ENCODE measurements at regions not wholly inside any gene's neighbourhood (a gene's known extent, or its start where the extent isn't known, plus 50 kb on each side); places are given as distances from the start of the nearest gene placed in this dataset.
"Not testable (repeated sequence)": the region's sequence is repeated elsewhere in the genome, so short reads cannot be mapped to it uniquely, and the experiment has no call there.

DNA sequence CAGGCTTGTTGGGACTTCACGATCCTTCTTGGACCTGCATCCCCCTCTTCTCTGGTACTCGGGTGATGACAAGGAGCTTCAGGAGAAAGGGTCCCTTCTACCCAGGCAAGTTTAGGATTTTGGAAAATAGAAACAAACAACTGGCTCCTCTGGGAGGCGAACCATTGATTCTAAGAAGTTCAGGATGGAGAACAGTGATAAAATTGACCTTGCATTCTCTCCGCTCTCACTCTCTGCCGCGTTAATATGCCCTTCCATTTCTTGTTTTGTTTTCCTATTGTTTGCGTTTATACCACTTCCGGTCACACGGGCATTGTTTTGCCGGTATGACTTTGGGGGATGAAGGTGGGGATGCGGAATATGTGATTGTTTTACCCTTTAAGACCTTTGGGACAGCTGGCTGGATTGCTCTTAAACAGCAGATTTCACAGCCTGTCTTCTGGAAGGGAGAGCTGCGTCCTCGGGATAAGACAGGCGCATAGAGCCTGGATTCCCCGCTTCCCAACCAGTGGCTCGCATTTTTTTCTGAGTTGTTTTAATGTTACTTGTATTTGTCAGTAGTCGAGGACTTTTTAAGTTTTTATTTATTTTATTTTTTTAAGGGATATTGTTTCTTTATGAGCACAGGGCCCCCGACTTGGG lies 144.3 kb upstream of the ZNF184 start:
- no peak for DNase-seq

DNA sequence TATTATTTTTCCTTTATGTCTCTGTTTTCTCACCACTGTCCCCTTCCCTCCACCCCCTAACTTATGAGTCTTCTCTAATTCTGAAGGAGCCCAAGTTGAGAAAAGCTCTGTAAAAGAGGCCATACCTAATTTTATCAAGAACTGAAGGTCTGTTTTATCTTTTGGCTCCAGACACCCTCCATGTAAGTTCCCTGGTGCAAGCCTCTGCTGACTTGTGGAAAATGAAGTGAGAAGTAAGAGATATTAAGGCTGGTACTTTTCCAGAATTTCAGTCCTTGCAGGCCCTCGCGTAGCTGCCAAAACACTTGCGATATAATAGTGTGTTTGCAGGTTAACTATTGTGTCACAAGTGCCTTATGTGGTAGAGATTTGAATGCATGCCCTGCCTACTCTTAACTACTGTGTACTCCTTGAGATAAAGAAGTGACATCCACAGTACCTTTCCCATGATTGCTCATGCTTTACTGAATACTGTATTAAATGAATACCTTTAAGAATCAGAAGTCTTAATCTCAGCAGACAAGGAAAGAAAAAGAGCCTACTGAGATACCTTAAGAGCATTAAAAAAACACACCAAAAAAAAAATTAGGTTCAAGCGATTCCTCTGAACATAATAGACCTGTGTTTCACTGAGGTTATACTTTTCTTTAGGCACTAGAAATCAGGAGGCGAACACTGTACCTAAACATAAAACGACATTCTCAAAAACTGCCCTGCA lies 143.6 kb upstream of the ZNF184 start:
- DNase-seq = no peak

DNA sequence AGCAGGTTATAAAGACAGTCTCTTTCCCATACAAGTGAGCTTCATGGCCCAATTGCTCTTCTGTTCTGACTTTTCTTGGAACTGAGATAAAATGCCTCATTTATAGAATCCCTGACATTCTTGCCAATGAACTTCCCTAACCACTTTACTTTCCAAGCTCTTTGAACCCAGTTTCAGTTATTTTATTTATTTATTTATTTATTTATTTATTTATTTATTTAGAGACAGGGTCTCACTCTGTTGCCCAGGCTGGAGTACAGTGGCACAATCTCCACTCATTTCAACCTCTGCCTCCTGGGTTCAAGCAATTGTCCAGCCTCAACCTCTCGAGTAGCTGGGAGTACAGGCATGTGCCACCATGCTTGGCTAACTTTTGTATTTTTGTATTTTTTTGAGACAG lies 138.5 kb upstream of the ZNF184 start:
- no peak for DNase-seq

DNA sequence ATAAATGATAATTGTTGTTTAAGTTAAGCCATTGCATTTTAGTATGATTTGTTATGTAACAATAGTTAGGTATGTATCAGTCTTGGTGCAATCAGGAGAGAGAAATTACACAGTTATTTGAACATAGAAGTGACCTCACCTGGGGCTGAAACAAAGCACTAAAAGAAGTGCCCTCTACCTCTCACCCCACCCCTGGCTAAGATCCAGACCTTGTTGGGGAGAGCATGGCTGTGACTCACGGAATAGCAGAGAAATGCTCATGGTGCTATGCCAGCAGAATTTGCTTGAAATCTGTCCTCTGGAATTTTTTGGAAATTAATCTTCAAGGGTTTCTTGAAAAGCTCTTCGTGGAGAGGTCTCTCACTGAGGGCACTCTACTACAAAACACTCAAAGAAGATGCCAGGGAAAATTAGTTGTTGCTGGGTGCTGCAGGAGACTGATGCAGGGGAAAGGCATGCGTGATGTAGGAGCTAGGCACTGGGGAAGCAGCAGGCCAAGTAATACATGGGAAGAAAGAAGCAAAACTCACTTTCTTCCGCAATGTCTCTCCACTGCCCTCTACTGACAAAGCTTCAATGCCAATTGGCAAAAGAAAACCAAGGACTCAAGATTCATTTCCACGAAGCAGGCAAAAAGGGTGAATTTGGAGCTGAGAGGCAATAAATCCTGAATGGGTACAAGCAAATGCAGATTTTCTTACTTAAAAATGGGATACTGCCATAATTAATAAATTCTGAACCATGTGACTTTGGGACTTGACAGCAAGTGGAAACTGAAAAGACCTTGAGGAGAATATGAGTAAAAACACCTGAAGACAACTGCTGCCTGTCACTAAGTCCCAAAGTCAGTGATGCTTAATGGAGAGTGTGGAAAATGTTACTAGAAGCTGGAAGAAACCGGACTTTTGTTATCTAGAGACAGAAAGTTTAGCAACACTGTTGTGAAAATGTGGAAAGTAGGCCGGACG lies 136.3 kb upstream of the ZNF184 start:
- DNase-seq = peak in 1 of 6 experiments; percentile 28

DNA sequence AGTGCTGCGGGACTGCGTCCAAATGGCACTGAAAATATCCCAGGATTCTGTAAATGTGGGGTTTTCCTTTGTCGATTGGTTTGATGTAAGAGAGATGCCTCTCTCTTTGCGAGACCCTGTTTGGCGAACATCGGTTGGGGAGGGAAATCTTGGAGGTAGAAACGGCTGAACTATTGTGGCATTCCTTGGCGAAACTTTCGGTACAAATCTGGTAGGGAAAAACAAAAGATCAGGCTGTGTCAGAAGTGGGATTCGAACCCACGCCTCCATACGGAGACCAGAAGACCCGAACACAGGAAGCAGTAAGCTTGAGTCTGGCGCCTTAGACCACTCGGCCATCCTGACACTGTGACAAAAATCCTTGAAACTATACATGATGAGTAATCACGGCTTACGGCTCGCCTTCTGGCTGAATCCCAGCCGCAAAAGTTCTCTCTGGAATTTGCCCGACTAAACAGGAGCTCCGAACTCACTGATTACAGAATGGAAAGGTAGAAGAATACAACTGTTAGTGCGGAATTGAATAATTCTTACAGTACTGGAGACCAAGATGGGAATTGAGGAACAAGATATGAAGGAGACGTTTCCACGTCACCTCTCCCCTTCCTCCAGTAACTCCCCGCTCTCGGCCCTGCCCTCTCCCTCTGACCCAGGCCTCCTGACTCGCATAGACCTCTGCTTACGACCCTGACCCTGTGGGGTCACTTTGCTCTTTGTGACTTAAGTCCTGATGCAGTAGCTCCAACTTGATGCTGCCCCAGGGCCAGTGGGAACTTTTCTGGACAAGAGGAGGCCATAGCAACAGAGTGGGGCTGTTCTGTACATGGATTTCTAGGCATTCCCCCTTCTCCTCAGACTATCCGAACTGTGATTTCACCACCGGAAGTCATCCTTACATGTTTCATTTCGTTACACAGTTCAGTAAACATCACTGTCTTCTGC lies 132.8 kb upstream of the ZNF184 start:
- DNase-seq = peak in 1 of 6 experiments; percentile 13

DNA sequence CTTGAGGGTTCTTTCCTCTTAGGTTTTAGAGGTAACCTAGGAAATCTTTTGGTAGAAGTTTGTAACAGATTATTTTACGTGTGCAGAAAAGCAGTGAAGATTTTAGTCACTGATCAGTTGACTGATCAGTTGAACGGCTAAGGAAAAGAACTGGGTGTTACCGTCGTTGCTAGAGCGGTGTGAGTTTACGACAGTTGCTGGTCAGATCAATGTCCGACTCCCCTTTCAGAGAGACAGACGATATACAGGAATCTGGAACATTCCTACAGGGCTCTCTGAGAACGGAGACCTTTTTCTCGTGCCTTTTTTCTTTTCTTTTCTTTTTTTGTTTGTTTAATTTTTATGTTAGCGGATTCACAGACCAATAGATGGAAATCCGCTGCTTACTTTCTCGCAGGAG lies 132.1 kb upstream of the ZNF184 start:
- no peak for DNase-seq

DNA sequence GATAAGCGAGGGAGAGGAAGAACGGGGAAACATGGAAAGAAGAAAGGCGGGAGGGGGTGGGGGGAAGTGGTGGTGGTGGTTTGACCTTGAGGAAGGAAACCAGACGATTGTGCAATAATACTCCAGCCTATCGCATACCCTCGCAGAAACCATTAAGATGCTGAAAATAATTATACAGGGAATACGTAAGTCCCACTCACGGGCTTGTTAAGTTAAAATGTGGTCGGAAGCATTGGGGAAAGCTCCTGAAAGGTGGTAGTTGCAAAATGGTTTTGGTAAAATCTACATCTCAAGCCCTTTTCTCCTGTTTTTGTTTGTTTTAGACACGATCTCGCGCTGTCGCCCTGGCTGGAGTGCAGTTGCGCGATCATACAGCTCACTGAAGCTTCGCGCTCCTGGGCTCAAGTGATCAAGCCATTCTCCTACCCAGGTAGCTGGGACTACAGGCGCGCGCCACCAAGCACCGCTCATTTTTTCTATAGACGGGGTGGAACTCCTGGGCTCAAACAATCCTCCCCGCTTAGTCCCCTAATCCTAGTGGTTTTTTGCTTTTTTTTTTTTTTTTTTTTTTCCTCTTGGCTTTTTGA lies 128.9 kb upstream of the ZNF184 start:
- peak in 1 of 6 experiments; percentile 17 for DNase-seq

DNA sequence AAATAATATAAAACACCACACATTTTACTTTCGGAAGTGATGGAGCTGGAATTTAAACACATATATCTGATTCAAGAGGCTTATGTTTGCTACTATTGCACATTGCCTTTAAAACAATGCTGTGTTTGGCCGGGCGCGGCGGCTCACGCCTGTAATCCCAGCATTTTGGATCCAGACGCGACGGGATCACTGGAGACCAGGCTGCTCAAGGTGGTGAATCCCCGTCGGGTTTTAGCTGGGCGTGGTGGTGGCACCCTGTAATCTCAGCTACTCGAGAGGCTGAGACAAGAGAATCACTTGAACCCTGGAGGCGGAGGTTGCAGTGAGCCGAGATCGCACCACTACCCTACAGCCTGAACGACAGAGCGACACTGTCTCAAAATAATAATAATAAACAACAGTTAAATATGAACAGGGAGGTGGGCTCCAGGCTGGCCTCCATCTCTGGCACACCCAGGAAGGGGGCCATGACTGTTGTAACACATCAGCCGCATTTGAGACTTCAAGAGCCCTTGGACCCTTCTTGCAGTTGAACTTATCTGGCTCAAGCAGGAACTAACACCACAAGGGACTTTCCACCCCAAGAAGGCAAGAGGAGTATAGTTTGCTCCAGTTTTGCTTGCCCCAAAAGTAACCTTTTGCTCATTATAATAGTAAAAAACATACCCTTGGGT lies 127.1 kb upstream of the ZNF184 start:
- no peak for DNase-seq

DNA sequence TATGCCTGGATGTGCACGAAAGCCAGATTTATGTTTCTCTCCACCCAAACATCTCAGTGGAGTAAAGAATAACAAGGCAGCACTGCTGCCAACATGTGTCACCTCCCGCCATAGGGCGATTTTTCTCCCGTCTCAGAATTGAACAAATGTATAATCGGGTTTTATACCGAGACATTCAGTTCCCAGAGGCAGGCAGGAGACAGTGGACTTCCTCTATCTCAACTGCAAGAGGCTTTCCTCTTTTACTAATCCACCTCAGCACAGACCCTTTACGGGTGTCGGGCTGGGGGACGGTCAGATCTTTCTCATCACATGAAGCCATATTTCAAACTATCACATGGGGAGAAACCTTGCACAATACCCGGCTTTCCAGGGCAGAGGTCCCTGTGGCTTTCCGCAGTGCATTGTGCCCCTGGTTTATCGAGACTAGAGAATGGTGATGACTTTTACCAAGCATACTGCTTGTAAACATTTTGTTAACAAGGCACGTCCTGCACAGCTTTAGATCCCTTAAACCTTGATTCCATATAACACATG lies 124.2 kb upstream of the ZNF184 start:
- DNase-seq = not testable (repeated sequence)

DNA sequence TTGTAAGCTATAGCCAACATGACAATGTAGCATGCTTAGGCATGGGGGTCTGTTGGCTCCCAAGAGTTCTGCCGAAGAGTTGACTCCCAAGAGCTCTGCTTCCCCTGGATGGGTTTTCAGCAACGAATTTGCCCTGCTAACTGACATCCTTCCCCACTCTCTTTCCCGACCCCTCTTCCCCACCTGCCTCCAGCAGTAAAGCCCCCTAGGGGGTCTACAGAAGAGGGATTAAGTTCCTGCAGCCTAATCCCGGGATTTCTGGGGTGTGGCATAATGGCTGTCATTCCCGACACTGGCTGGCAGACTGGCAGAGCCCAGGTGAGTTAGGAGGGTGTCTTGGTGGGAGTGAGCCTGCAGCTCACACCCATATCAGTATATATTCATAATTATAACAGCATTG lies 121.0 kb upstream of the ZNF184 start:
- DNase-seq = peak in 1 of 6 experiments; percentile 9

DNA sequence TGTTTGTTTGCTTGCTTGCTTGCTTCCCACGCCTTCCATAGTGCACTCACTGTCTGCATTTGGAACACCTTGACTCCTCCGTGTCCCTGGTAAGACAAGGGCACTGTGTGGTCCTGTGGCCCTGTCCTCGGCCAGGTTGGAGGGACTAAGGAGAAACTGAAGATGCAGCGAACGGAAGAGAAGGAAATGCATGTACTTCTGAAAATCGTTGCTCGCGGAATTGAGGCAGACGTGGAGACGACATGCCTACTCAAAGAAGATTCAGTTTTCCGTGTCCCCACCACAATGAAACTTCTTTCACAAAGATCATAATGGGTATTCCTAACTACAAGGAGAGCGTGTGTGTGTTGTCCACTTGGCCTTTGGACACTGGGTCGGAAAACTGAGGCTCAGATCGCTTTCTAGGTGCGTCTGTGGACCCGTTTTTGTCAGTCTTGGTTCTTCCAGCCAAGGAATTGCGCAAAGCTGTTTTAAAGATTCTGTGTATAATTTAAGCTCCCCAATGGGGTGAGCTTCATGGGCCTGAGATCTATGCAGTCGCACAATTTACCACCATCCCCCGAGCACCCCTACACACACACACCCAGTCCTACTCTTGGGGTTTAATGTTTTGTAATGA lies 120.4 kb upstream of the ZNF184 start:
- DNase-seq = no peak

DNA sequence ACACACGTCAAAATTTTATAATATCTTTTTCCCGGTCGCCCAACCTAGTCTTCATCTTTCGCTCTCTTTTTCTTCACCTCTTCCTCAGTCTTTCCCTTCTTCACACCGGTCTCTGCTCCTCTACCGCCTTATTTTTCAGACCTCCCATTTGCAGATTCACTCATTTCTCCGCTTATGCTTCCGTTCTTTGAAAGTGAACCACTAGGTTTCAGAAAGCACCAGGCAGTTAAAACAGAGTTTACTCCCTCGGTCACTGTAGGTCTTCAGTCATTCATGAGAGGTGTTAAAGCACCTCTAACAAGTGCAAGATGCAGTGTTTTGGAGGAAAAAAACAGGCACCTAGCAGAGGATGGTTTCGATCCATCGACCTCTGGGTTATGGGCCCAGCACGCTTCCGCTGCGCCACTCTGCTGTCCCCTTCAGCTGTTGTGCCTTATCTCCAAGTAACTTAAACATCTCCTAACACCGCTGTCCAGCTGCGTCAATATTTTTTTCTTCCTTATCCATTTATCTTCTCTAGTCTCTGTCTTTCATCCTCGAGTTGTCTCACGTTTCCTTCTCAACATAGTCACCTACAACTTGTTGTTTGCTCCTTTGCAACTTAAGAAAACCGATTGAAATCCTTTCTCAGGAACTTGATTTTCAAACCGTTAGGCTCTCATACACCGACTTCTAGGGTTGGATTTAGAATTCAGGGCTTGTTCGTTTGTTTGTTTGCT lies 119.7 kb upstream of the ZNF184 start:
- DNase-seq = peak in 2 of 6 experiments; percentile 17 to 23

DNA sequence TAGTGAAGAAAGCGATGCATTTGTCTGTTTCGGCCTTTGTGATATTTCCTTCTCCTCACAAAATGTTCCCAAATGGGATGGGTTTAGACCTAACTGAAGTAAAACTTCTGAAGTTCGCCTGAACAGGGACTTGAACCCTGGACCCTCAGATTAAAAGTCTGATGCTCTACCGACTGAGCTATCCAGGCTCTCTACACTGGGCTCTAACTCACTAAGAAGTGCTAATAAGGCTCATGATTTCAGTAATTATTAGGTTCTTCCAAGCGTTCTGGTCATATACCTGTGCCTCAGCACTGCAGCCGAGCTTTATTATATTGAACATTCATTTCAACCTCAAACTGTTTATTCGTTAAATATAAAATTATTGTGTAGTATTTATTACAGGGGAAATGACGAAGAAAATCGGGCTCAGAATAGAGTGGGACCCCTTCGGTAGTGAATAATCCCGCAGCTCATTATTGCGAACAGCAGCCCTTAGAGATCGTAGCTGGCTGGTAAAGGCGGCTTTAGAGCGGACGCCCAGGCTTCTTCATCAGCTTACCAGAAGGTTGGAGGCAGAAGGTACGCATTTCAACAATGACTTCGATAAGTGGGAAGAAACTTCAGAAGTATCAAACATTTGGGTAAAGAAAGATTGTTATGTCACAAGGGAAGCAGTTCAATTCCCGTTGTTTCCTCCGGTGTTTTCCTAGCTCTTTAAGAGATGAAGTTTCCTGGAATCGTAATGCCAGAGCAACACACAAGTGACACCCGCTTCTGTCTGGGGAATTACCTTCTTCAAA lies 119.0 kb upstream of the ZNF184 start:
- peak in 1 of 6 experiments; percentile 6 for DNase-seq

DNA sequence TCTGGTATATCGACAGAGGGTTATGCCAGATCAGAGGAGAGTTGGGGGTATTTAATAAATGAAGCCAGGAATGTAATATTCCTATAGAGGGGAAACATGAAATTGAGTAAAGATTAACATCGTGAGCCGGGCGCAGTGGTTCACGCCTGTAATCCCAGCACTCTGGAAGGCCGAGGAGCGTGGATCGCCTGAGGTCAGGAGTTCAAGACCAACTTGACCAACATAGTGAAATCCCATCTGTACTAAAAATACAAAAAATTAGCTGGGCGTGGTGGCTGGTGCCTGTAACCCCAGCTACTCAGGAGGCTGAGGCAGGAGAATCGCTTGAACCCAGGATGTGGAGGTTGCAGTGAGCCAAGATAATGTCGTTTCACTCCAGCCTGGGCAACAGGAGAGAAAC lies 112.4 kb upstream of the ZNF184 start:
- DNase-seq = not testable (repeated sequence)

DNA sequence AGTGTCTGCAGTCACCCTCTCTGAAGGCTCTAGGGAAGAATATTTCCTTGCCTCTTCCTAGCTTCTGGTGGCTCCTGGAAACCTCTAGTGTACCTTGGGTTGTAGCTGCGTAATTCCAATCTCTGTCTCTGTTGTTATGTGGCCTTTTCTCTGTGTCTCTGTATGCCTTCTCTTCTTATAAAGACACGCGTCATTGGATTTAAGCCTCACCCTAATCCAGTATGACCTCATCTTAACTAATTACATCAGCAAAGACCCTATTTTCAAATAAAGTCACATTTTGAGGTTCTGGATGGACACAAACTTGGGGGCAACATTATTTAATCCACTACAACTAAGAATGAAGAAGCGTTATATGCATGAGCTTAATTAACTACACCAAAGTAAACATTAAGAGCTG lies 111.4 kb upstream of the ZNF184 start:
- no peak for DNase-seq

DNA sequence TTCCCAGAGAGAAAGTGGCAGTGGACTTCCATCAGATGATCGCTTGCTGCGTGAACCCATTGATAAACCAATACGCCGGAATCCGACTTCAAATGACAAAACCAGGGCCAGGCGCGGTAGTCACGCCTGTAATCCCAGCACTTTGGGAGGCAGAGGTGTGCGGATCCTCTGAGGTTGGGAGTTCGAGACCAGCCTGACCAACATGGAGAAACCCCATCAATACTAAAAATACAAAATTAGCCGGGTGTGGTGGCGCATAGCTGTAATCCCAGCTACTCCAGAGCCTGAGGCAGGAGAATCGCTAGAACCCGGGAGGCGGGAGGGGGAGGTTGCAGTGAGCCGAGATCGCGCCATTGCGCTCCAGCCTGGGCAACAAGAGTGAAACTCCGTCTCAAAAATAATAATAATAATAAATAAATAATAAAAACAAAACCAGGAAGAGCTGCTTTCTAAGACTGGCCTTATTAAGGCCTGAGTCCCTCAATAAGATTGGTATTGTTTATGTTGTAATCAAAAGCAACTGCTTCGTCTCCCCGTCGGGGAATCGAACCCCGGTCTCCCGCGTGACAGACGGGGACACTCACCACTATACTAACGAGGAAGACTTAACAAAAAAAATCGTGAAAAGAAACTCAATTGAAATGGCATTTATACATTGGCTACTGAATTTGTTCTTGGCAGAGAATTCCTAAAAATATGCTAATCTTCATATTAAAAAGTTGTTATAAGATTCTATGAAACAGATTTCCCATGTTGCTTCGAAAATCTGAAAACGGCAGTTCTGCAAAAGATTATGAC lies 110.2 kb upstream of the ZNF184 start:
- no peak for DNase-seq

DNA sequence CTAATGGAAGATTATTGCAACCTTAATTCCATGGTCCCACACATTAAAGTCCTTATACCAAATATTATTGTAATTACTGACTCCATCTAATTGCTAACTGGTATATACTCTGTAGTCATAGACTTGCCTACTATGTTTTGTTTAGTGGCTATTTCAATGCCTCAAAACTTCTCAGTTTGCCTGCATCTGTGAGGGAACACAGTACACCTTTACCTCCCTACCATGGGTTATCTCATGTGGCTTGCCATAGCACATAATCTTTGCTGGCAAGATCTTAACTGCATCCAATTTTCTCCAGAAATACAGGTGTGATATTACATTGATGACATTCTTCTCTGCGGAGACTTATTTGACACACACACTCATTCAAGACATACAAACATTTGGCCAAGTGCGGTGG lies 107.1 kb upstream of the ZNF184 start:
- no peak for DNase-seq

DNA sequence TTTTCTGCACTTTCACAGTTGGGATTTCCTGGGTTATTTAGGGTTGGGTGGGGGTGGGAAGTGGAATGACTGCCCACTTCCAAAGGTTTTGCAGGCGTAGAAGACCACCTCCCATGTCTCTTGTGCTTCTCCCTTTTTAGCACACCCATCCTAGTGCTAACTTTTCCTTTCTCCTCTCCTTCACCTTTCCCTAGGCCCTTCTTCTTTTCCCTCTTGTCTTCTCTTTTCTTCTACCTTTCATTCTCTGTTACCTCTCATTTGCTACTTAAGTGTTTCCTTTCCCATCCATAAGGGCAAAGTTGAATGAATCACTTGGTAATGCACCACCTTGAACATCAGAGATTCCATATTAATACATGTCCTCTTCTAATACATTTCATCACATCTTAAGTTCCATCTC lies 105.0 kb upstream of the ZNF184 start:
- DNase-seq = no peak
